ENCODE measurements at regions not wholly inside any gene's neighbourhood (a gene's known extent, or its start where the extent isn't known, plus 50 kb on each side); places are given as distances from the start of the nearest gene placed in this dataset.

GRCh38 chr1:60589916-60590315 is 492.4 kb upstream of the NFIA start:
- no peak for DNase-seq
- no peaks in the 10 kb centered on the region for H3K4me1 ChIP-seq
- H3K27ac ChIP-seq = no peak overlapping the region
- no peaks in the 10 kb centered on the region for H3K9me3 ChIP-seq
- intact Hi-C loops (cut with DNase I) = no loop called here
- H3K36me3 ChIP-seq = no peaks in the 10 kb centered on the region
- no peak for ATAC-seq
- TF ChIP-seq CTCF (IDR thresholded peaks at IDR 0.05) = no peak
- no peaks in the 10 kb centered on the region for H3K27me3 ChIP-seq
- H3K4me3 ChIP-seq = no peak overlapping the region

GRCh38 chr1:60589046-60589748 is 493.2 kb upstream of the NFIA start:
- no peak for ATAC-seq
- intact Hi-C loops (cut with DNase I) = no loop called here
- Histone ChIP-seq H3K4me1 (no peaks in the 10 kb centered on the region), H3K9me3 (no peaks in the 10 kb centered on the region), H3K36me3 (no peaks in the 10 kb centered on the region), H3K4me3 (no peak overlapping the region), H3K27me3 (no peaks in the 10 kb centered on the region), H3K27ac (no peak overlapping the region)
- no peak for DNase-seq
- no peak for TF ChIP-seq CTCF (IDR thresholded peaks at IDR 0.05)

GRCh38 chr1:60584371-60584770 is 498.0 kb upstream of the NFIA start:
- no peak overlapping the region for H3K27ac ChIP-seq
- no peaks in the 10 kb centered on the region for H3K27me3 ChIP-seq
- no peaks in the 10 kb centered on the region for H3K4me1 ChIP-seq
- no peaks in the 10 kb centered on the region for H3K36me3 ChIP-seq
- ATAC-seq (no peak), DNase-seq (no peak)
- H3K9me3 ChIP-seq = peaks cover 9% of the 10 kb centered on the region
- TF ChIP-seq CTCF (IDR thresholded peaks at IDR 0.05) = no peak
- intact Hi-C loops (cut with DNase I) = no loop called here
- H3K4me3 ChIP-seq = no peak overlapping the region

GRCh38 chr1:60583696-60584095 is 498.7 kb upstream of the NFIA start:
- Histone ChIP-seq H3K4me3 (no peak overlapping the region), H3K27ac (no peak overlapping the region), H3K27me3 (no peaks in the 10 kb centered on the region), H3K4me1 (no peaks in the 10 kb centered on the region), H3K9me3 (peaks cover 9% of the 10 kb centered on the region), H3K36me3 (no peaks in the 10 kb centered on the region)
- no peak for ATAC-seq
- DNase-seq = no peak
- intact Hi-C loops (cut with DNase I) = no loop called here
- no peak for TF ChIP-seq CTCF (IDR thresholded peaks at IDR 0.05)

- no peak for TF ChIP-seq CTCF (IDR thresholded peaks at IDR 0.05)
- Histone ChIP-seq H3K4me1 (no peaks in the 10 kb centered on the region), H3K27me3 (no peaks in the 10 kb centered on the region), H3K27ac (no peak overlapping the region), H3K9me3 (peaks cover 9% of the 10 kb centered on the region), H3K4me3 (no peak overlapping the region), H3K36me3 (no peaks in the 10 kb centered on the region)
- DNase-seq (no peak), ATAC-seq (no peak)
- intact Hi-C loops (cut with DNase I) = no loop called here
These were observed 500.7 kb upstream of the NFIA start for GRCh38 chr1:60581455-60582220.
